GM19324 (cell line): ENCODE measurements at regions not wholly inside any gene's neighbourhood (a gene's known extent, or its start where the extent isn't known, plus 50 kb on each side); places are given as distances from the start of the nearest gene placed in this dataset.

Experiments
- ATAC-seq: cut with Tn5 transposase; IDR thresholded peaks from one replicate; pipeline ENCODE4 v1.9.1; 2021; ENCODE audit warnings: mild to moderate bottlenecking, moderate library complexity; ENCODE audit not compliant: unreplicated experiment, low FRiP score

GRCh38 chr14:35456261-35456660, 51.7 kb upstream of the NFKBIA start:
- no peak for ATAC-seq

DNA sequence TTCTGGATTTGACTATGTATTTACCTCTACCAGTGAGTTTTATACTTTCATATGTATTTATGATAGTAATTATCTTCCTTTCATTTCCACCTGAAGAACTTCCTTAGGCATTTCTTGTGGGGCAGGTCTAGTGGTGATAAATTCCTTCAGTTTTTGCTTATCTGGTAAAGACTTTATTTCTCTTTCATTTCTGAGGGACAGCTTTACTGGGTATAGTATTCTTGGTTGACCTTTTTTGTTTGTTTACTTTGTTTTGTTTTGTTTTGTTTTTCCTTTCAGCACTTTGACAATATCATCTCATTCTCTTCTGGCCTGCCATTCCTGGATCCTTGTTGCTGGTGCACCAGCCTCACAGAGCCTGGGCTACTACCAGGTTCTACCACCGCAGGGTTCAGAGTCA, 53.9 kb upstream of the NFKBIA start:
- no peak for ATAC-seq

DNA sequence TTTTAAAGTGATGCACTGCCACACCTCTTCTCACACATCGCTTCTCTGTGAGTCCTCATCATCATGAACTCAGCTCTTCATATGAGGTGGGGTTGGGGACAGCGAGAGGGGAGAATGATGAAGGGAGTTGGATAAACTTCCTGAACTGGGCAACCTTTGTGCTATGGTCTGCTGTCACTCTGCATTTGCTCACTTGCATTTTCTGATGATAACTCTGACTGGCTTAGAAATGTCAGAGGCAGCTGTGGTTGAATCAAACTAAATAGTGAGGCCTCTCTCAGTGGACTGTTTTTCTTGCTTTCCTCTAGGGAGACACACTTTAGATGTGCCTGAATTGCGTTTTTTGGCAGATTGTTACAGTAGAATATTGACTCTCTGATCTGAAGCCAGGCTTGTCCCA, 55.2 kb upstream of the NFKBIA start:
- no peak for ATAC-seq

GRCh38 chr14:35470755-35471154, 63.2 kb upstream of the INSM2 start:
- ATAC-seq = no peak

DNA sequence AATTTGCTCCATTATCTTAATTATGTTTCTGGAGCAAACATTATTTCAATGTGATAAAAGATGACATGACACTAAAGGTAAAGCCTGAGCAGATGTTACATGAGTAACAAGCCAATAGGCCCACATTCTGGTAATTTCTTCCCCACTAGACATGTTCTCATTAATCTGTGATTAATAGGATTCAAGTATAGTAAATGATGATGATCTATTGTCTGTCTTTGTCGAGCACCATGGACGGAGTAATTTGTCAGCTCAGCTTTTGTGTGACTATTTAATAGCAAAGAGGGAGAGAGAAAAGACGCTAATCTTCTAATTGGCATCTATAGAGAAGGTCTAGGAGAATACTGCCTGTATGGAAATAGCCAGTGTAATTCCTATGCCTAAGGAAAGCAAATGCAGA, 62.2 kb upstream of the INSM2 start:
- no peak for ATAC-seq

DNA sequence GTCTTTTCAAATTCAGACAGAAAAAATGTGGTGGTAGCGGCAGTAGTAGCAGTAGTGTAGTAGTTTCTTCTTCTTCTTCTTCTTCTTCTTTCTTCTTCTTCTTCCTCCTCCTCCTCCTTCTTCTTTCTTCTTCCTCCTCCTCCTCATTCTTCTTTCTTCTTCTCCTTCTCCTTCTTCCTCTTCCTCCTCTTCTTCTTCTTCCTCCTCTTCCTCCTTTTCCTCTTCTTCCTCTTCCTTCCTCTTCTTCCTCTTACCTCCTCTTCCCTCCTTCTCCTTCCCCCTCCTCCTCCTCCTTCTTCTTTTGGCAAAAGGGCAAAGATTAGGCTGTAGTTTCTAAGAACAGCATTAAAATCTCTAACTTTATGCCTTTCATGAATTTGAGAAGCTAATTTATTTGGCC, 59.6 kb upstream of the INSM2 start:
- no peak for ATAC-seq

DNA sequence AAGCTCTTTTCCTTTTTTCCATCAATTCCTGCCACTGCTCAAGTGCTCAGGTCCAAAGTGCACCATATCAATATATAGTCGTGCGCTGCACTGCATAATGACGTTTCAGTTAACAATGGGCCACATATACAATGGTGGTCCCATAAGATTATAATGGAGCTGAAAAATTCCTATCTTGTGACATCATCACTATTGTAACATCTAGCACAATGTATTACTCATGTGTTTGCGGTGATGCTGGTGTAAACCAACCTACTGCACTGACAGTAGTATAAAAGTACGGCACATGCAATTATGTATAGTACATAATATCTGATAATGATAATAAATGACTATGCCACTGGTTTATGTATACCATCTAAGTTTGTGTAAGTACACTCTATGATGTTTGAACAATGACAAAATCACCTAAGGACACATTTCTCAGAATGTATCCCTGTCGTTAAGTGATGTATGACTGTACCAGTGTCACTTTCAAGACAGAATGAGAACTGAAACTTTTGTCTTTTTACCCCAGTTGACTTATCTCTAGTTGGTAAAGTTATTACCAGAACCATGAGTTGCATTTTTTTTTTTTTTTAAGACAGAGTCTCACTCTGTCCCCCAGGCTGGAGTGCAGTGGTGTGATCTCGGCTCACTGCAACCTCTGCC, 53.7 kb upstream of the INSM2 start:
- peak; percentile 76 for ATAC-seq

DNA sequence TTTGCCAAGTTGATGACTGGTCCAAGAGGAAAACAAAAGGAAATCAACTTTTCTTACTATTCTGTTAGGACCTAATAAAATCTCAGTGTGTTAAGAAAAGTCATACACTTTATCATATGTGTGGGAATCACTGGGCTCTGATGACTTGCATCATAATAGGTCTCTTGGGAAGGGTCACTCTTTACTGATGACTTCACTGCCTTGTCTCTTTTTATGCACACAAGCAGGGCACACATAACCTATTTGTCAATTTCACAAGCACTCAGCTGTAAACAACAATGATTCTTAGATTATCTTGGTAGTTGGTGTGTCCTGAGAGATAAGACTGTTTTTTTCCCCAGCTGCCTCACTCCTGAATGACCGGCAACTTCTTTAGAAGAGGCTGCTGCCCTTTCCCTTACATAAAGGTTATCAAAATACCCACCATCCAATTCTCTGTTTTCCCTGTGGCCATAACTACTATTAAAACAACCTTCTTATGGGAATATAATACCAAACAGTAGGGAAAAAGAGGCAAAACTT, 50.9 kb upstream of the INSM2 start:
- ATAC-seq = no peak
